ENCODE measurements at regions not wholly inside any gene's neighbourhood (a gene's known extent, or its start where the extent isn't known, plus 50 kb on each side); places are given as distances from the start of the nearest gene placed in this dataset.
"Not testable (repeated sequence)": the region's sequence is repeated elsewhere in the genome, so short reads cannot be mapped to it uniquely, and the experiment has no call there.

DNA sequence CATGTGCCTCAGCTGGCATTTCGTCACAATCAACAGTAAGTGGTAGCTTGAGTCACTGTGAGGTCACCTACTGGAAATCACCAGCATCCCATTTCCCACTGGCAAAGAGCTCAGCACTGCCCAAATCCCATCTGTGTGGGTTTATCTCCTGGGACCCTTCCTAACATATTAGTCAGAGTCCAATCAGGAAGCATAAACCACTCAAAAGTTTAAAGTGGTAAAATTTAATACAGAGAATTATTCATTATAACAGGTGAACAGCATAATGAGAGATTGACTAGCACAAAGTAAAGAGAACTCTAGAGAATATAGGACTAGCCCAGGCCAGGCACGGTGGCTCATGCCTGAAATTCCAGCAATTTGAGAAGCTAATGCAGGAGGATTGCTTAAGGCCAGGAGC is 107.1 kb upstream of the TP53BP2 start:
- TF ChIP-seq, protein P1, sequence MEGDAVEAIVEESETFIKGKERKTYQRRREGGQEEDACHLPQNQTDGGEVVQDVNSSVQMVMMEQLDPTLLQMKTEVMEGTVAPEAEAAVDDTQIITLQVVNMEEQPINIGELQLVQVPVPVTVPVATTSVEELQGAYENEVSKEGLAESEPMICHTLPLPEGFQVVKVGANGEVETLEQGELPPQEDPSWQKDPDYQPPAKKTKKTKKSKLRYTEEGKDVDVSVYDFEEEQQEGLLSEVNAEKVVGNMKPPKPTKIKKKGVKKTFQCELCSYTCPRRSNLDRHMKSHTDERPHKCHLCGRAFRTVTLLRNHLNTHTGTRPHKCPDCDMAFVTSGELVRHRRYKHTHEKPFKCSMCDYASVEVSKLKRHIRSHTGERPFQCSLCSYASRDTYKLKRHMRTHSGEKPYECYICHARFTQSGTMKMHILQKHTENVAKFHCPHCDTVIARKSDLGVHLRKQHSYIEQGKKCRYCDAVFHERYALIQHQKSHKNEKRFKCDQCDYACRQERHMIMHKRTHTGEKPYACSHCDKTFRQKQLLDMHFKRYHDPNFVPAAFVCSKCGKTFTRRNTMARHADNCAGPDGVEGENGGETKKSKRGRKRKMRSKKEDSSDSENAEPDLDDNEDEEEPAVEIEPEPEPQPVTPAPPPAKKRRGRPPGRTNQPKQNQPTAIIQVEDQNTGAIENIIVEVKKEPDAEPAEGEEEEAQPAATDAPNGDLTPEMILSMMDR (conservative IDR thresholded peaks at IDR 0.05; ENCODE audit: low read length), result not testable (repeated sequence)
- TF ChIP-seq EZH2phosphoT487 (IDR thresholded peaks at IDR 0.05; ENCODE audit: borderline replicate concordance), result not testable (repeated sequence)
